ENCODE measurements at regions not wholly inside any gene's neighbourhood (a gene's known extent, or its start where the extent isn't known, plus 50 kb on each side); places are given as distances from the start of the nearest gene placed in this dataset.

DNA sequence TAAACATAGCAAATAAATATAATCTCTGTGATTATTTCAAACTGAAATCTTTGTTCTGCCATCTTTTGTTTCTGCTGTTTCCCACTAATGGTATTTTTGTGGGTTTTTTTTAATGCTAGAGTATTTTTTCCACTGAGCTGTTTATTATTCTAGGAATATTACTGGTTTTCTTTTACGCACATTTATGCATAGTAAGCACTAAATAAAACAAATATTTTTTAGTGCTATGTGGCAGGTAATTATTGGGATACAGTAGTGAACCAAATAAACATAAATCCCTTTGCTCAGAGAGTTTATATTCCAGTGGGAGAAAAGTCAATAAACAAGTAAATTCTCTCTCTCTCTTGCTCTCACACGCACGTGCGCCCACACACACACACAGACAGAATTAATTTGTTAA is 397.4 kb downstream of the PRDM5 start:
- POLR2A ChIA-PET: no interaction called here
- FAIRE-seq (no peak), ATAC-seq (no peak), DNase-seq (ENCODE audit: low spot score) (no peak)
- 2% methylated on average over 4 of the region's 4 CpGs for WGBS (ENCODE audit: low lambda C conversion rate)
- Histone ChIP-seq H3K9ac (ENCODE audit: insufficient read depth, low read depth, low read length) (no peak overlapping the region), H3K27me3 (ENCODE audit: control insufficient read depth in 1 of 2, insufficient read depth in 2 of 2, low read length in 2 of 2) (no peaks in the 10 kb centered on the region), H3K79me2 (ENCODE audit: insufficient read depth, low read length) (no peaks in the 10 kb centered on the region), H3K9me3 (ENCODE audit: low read length) (peaks cover 9% of the 10 kb centered on the region; the same call in 1 of the 2 replicates), H3K36me3 (replicated peaks in 1 of 2; ENCODE audit: control insufficient read depth in 1 of 2, insufficient read depth in 2 of 2, low read length in 2 of 2) (no peaks in the 10 kb centered on the region), H3K4me1 (ENCODE audit: insufficient read depth, low read length) (no peaks in the 10 kb centered on the region), H3K27ac (ENCODE audit: extremely low read length, insufficient read depth, low read length) (no peak overlapping the region), H4K20me1 (ENCODE audit: insufficient read depth, low read length) (no peaks in the 10 kb centered on the region), H3K4me2 (ENCODE audit: low read depth, low read length) (no peak overlapping the region), H3K4me3 (replicated peaks in 1 of 3; ENCODE audit: insufficient read depth in 1 of 3, low read depth in 2 of 3, low read length in 3 of 3) (no peak overlapping the region), H2AFZ (ENCODE audit: low read length) (no peak overlapping the region)
- TF ChIP-seq MAFK (conservative IDR thresholded peaks at IDR 0.05 in 1 of 2, IDR thresholded peaks at IDR 0.05 in 1 of 2; ENCODE audit: low read length in 2 of 2) (peak in 1 of 2 experiments; percentile 72; a peak in 3 of 4 replicates), MAFF (IDR thresholded peaks at IDR 0.05; ENCODE audit: low read depth, low read length) (peak; percentile 57; the same call in 1 of the 2 replicates)
- TF ChIP-seq, protein P1, sequence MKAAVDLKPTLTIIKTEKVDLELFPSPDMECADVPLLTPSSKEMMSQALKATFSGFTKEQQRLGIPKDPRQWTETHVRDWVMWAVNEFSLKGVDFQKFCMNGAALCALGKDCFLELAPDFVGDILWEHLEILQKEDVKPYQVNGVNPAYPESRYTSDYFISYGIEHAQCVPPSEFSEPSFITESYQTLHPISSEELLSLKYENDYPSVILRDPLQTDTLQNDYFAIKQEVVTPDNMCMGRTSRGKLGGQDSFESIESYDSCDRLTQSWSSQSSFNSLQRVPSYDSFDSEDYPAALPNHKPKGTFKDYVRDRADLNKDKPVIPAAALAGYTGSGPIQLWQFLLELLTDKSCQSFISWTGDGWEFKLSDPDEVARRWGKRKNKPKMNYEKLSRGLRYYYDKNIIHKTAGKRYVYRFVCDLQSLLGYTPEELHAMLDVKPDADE (CRISPR knock-in tag; IDR thresholded peaks at IDR 0.05): no peak
- TF ChIP-seq, protein P2, sequence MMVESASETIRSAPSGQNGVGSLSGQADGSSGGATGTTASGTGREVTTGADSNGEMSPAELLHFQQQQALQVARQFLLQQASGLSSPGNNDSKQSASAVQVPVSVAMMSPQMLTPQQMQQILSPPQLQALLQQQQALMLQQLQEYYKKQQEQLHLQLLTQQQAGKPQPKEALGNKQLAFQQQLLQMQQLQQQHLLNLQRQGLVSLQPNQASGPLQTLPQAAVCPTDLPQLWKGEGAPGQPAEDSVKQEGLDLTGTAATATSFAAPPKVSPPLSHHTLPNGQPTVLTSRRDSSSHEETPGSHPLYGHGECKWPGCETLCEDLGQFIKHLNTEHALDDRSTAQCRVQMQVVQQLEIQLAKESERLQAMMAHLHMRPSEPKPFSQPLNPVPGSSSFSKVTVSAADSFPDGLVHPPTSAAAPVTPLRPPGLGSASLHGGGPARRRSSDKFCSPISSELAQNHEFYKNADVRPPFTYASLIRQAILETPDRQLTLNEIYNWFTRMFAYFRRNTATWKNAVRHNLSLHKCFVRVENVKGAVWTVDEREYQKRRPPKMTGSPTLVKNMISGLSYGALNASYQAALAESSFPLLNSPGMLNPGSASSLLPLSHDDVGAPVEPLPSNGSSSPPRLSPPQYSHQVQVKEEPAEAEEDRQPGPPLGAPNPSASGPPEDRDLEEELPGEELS (CRISPR knock-in tag; IDR thresholded peaks at IDR 0.05): no peak
- TF ChIP-seq, protein P3, sequence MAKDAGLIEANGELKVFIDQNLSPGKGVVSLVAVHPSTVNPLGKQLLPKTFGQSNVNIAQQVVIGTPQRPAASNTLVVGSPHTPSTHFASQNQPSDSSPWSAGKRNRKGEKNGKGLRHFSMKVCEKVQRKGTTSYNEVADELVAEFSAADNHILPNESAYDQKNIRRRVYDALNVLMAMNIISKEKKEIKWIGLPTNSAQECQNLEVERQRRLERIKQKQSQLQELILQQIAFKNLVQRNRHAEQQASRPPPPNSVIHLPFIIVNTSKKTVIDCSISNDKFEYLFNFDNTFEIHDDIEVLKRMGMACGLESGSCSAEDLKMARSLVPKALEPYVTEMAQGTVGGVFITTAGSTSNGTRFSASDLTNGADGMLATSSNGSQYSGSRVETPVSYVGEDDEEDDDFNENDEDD (CRISPR knock-in tag; IDR thresholded peaks at IDR 0.05; ENCODE audit: borderline replicate concordance): no peak
- intact Hi-C loops (cut with micrococcal nuclease; ENCODE audit: unreplicated experiment): no loop called here
- in situ Hi-C loops (cut with HindIII; ENCODE audit: extremely low pct_ligation_motif_present, low pct_unique_long_range_greater_than_20kb): no loop called here
- BruUV-seq (replicated peaks): no TSS peak
- CTCF ChIA-PET (ENCODE audit: low intra/inter-chr PET ratio, low total read pairs): no interaction called here

Data from HepG2 (cell line).